GM19025 (cell line): ENCODE measurements at regions not wholly inside any gene's neighbourhood (a gene's known extent, or its start where the extent isn't known, plus 50 kb on each side); places are given as distances from the start of the nearest gene placed in this dataset.
"Not testable (repeated sequence)": the region's sequence is repeated elsewhere in the genome, so short reads cannot be mapped to it uniquely, and the experiment has no call there.

Experiments
- ATAC-seq: cut with Tn5 transposase; IDR thresholded peaks from one replicate; pipeline ENCODE4 v1.9.1; 2021; ENCODE audit warnings: mild to moderate bottlenecking, low read depth, moderate library complexity; ENCODE audit not compliant: unreplicated experiment

GRCh38 chr1:73327180-73327793 lies 870.7 kb downstream of the LRRIQ3 start:
- ATAC-seq, result no peak

DNA sequence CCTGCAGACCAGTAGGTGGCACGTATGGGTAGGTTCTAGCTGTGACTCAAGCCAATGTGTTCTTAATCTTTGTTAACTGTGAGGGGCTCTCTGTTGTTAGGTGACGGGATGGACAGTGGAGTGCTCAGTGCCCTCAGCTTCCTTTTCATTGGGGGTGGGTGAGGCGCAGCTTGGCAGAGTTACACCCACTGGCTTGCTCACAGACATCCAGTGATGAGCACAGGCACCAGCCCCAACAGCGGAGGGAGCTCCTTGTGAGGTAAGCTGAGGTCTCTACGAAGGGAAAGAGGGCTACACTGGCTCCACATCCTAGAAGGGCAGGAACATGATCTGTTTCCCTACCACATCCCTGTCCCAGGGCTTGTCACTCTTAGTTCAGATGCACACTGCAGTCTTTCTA lies 871.3 kb downstream of the LRRIQ3 start:
- ATAC-seq, result no peak

DNA sequence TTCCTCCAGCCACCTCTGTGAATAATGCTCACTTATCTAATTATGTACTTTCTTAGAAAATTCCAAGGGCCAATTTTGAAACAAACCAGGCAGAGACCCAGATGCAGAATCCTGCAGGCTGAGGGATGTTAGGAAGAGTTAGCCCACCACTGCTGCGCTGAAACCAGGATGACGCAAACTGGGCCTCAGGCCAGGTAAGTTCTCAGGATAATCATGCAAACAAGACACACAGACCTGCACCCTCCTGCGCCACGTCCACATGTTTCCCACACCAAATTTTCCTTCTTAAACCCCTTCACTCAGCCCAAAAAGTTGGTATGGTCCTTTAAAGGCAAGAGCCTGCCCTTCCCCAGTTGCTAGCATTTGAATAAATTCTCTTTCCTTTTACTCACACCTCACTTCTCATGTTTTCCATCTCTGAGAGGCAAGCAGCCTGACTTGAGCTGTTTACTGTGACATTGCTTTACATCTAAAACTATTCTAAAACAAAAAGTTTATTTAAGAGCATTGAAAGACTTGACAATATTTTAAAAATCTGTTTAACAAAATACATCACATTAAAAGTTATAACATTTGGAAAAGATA lies 887.1 kb downstream of the LRRIQ3 start:
- no peak for ATAC-seq

GRCh38 chr1:73306899-73307555 lies 890.9 kb downstream of the LRRIQ3 start:
- ATAC-seq, result no peak

DNA sequence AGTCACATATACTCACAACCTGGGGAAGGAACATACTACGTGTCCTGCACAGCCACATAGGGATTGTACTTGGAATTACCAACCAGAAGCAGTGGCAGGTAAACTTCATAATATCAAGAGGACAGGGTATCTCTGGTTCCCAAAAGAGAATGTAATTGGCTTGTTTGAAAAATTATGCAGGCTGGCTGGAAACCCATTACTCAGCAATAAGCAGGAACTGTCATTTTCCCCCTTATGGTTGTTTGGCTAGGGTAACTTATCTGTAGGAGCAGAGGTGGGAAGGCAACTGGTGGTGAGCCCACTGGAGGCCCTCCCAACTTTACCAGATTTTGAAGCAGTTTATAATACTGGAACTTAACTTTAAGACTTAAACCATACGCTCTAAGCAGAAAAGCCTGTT lies 924.1 kb downstream of the LRRIQ3 start:
- no peak for ATAC-seq

DNA sequence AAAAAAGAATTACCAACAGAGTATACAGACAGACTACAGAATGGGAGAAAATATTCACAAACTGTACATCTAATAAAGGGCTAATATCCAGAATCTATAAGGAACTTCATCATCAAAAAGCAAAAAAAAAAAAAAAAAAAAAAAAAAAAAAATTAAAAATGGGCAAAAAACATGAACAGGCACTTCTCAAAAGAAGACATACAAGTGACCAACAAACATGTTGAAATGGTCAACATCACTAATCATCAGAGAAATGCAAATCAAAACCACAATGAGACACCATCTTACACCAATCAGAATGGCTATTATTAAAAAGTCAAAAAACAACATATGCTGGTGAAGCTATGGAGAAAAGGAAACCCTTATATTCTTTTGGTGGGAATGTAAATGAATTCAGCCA lies 952.8 kb downstream of the LRRIQ3 start:
- not testable (repeated sequence) for ATAC-seq

DNA sequence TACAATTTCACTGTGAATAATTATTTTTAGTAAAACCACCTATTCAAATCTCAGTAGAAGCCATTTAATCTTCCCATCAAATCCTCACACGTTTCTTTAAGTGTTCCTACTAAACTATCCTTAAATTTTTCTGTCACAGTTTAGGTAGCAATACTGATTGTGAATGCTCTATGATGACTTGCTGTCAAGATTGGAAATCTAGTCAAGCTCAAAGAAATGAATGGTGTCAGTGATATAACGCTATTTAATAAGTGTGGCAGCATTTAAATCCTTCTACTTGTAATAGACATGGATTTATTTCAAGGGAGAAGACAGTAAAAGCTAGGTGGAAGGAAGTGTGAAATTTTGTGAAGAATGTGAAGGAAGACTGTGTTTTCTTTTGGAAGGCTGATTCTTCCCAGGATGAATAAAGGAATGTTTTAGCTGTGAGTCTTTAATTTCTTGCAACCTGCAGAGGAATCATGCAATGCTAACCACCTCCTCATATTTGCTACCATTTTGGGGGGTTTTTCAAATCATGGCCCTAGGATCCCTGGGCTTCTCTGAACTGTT lies 936.7 kb upstream of the NEGR1 start:
- no peak for ATAC-seq

GRCh38 chr1:73205294-73205973 lies 923.1 kb upstream of the NEGR1 start:
- ATAC-seq, result no peak

GRCh38 chr1:73197972-73198371 lies 915.6 kb upstream of the NEGR1 start:
- no peak for ATAC-seq

DNA sequence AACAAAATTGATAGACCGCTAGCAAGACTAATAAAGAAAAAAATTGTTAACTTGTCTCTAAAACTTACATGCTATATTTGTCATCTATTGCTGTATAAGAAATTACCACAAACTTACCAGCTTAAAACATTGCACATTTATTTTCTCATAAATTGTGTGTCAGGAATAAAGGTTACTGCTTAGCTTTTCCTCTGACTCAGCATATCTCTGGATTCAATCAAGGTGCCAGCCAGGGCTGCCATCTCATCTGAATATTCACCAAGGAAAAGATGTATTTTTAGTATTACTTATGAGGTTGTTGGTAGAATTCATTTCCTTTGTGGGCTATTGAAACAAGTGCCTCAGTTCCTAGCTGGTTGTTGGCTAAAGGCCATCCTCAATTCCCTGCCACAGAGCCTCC lies 912.6 kb upstream of the NEGR1 start:
- no peak for ATAC-seq

DNA sequence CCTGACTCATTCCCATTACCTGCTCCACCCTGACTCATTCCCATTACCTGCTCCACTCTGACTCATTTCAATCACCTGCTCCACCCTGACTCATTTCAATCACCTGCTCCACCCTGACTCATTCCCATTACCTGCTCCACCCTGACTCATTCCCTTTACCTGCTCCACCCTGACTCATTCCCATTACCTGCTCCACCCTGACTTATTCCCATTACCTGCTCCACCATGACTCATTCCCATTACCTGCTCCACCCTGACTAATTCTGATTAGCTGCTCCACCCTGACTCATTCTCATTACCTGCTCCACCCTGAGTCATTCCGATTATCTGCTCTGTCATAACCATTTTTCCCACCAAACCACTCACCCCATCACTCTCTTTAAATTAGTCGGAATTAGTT lies 901.2 kb upstream of the NEGR1 start:
- not testable (repeated sequence) for ATAC-seq

- ATAC-seq, result no peak
These were observed 898.8 kb upstream of the NEGR1 start for GRCh38 chr1:73181190-73181540.

GRCh38 chr1:73180397-73181189 lies 898.3 kb upstream of the NEGR1 start:
- no peak for ATAC-seq

- no peak for ATAC-seq
These were observed 894.6 kb upstream of the NEGR1 start for GRCh38 chr1:73176902-73177301.

GRCh38 chr1:73167009-73167657 lies 884.8 kb upstream of the NEGR1 start:
- no peak for ATAC-seq

DNA sequence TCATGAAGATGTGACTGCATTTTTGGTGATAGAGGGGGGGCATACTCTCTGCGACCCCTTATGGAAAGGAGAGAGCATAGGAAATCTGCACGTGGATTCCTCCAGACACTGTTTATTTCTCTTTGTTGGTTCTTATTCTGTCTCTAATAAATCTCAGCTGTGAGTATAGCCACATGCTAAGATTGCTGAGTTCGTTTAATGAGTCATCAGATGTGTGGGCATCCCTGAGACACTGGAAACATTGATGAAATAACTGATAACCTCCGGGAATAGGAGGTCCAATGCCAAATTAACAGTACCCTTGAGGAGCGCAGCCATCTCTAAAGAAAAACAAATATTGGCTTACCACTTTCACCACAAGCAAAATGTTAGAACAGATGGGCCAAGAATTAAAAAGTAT lies 880.2 kb upstream of the NEGR1 start:
- ATAC-seq, result no peak

DNA sequence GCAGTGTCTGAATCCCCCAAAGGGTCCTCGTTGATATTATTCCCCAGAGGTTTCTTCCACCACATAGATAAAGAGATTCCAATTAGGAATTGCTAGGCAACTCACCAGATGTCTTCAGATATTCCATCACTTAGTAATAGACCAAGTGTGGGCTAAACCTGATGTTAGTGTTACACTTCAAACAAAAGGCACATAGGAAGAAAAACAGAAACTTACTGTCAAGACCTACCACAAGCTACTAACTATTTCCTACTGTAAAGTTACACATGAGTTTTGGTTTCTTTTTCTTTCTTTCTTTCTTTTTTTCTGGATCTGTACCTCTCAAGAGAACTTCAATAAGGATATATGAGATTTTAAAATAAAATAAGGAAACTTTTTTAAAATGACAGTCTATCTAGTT lies 879.1 kb upstream of the NEGR1 start:
- ATAC-seq, result no peak

DNA sequence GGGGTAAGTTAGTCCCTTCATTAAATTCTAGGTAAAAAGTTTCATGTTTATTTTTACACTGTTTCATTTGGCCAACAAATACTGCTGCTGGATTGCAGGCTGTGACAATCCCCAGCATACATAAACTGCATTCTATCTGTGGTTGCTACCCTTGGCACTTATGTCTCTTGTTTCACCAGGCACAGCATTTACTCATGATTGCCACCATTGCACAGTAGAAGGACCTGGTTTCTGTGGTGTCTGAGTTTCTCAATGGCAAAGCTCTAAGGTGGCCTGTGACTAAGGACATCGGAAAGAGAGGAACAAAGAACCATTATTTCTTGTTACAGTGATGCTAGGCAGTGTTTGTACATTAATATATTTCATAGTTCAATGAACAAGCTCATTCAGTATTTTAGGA lies 878.4 kb upstream of the NEGR1 start:
- no peak for ATAC-seq

DNA sequence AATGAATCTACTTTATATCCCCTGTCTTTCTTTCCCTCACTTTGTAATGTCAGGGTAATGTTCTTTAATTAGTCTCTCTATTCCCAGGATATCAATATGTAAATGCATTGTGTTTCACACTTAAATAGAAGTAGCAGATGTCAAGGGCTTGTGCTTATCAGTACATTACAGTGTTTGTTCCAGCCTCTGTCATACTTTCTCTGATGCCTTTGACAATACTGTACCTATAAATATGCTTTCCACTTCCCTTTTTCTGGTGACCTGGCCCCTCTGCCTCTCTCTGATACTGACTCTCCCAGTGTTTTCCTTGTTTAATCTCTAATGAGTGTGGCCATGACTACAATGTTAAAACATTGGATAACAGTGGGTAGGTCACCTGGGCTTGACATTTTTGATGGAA lies 862.0 kb upstream of the NEGR1 start:
- no peak for ATAC-seq

DNA sequence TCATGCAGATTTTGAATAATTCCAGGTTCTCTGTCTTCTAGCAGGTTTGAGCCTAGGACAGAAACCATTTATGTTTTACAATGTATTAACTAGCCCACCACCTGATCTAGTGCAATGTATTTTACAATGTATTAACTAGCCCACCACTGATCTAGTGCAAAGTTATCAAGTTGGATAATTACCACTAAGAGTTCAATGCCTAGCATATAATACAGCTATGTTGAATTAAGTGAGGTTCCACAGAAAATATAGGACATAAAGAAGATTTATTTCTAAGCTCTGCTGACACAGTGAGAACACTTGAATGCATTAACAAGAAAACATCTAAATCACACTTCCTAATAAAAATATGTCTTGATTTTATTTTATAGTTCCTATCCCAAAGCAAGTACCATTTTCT lies 854.6 kb upstream of the NEGR1 start:
- no peak for ATAC-seq
